Karpas-422 (cell line): ENCODE measurements at regions not wholly inside any gene's neighbourhood (a gene's known extent, or its start where the extent isn't known, plus 50 kb on each side); places are given as distances from the start of the nearest gene placed in this dataset.

ENCODE experiments used
- DNase-seq: peaks from one replicate; pipeline ENCODE4 v3.0.0-alpha.2; 2015
- H2AFZ ChIP-seq: fragments of 200-600 bp; sonication (generic); 2 replicates; pipeline ENCODE4 v1.6.1; 2014; ENCODE audit warnings: antibody characterized with exemption, low read length, mixed read lengths
- H3K27ac ChIP-seq: fragments of 200-600 bp; sonication (generic); 2 replicates; pipeline ENCODE4 v1.5.1; 2014; ENCODE audit warnings: mild to moderate bottlenecking, low read length, moderate library complexity
- H3K27me3 ChIP-seq: fragments of 200-600 bp; sonication (generic); 2 replicates; pipeline ENCODE4 v1.6.1; 2014; ENCODE audit warnings: low read length, mixed read lengths
- H3K36me3 ChIP-seq: fragments of 200-600 bp; sonication (generic); 2 replicates; pipeline ENCODE4 v1.6.1; 2014; ENCODE audit warnings: low read length, mixed read lengths; ENCODE audit not compliant: insufficient read depth
- H3K4me1 ChIP-seq: fragments of 200-600 bp; sonication (generic); 2 replicates; pipeline ENCODE4 v1.6.1; 2014; ENCODE audit warnings: mild to moderate bottlenecking, low read length, mixed read lengths
- H3K4me2 ChIP-seq: fragments of 200-600 bp; sonication (generic); 2 replicates; pipeline ENCODE4 v1.6.1; 2014; ENCODE audit warnings: low read length, low read depth, mild to moderate bottlenecking; ENCODE audit not compliant: poor library complexity, severe bottlenecking
- H3K4me3 ChIP-seq: fragments of 200-600 bp; sonication (generic); 2 replicates; pipeline ENCODE4 v1.5.1; 2014; ENCODE audit warnings: mild to moderate bottlenecking, antibody characterized with exemption, low read length, mixed read lengths
- H3K79me2 ChIP-seq: fragments of 200-600 bp; sonication (generic); 2 replicates; pipeline ENCODE4 v1.6.1; 2014; ENCODE audit warnings: mild to moderate bottlenecking, low read length, mixed read lengths
- H3K9ac ChIP-seq: fragments of 200-600 bp; sonication (generic); 2 replicates; pipeline ENCODE4 v1.6.0; 2014; ENCODE audit warnings: low read length
- H3K9me2 ChIP-seq: fragments of 200-600 bp; sonication (generic), shearing (Covaris generic); replicated peaks from 2 replicates; pipeline ENCODE4 v1.6.0; 2014; ENCODE audit warnings: mild to moderate bottlenecking, low read length, moderate library complexity; ENCODE audit not compliant: insufficient read depth
- H3K9me3 ChIP-seq: fragments of 300-700, 200-600 bp; sonication (generic); 2 replicates; pipeline ENCODE4 v1.6.1; 2014; ENCODE audit warnings: low read length, mixed read lengths
- H4K20me1 ChIP-seq: fragments of 200-600 bp; sonication (generic); 2 replicates; pipeline ENCODE4 v1.6.1; 2014; ENCODE audit warnings: mild to moderate bottlenecking, antibody characterized with exemption, low read length, low read depth; ENCODE audit not compliant: insufficient read depth

- Histone ChIP-seq H3K4me2 (no peak overlapping the region), H3K27me3 (no peaks in the 10 kb centered on the region), H3K4me1 (peaks cover under 1% of the 10 kb centered on the region; the same call in 1 of the 2 replicates), H3K9me2 (no peaks in the 10 kb centered on the region), H3K36me3 (no peaks in the 10 kb centered on the region), H4K20me1 (no peaks in the 10 kb centered on the region), H2AFZ (no peak overlapping the region), H3K9ac (no peak overlapping the region), H3K27ac (no peak overlapping the region), H3K9me3 (peaks cover 6% of the 10 kb centered on the region; the same call in 1 of the 2 replicates), H3K4me3 (no peak overlapping the region), H3K79me2 (no peaks in the 10 kb centered on the region)
- DNase-seq: no peak
These were observed 458.6 kb upstream of the ATXN8OS start for GRCh38 chr13:69649063-69649392.

- H3K9me3 ChIP-seq: peaks cover 6% of the 10 kb centered on the region; the same call in 1 of the 2 replicates
- no peak overlapping the region for H3K27ac ChIP-seq
- H3K79me2 ChIP-seq: no peaks in the 10 kb centered on the region
- no peak for DNase-seq
- H3K9ac ChIP-seq: no peak overlapping the region
- no peak overlapping the region for H3K4me3 ChIP-seq
- no peak overlapping the region for H3K4me2 ChIP-seq
- H4K20me1 ChIP-seq: no peaks in the 10 kb centered on the region
- H3K9me2 ChIP-seq: no peaks in the 10 kb centered on the region
- H2AFZ ChIP-seq: no peak overlapping the region
- H3K27me3 ChIP-seq: no peaks in the 10 kb centered on the region
- no peaks in the 10 kb centered on the region for H3K36me3 ChIP-seq
- H3K4me1 ChIP-seq: peaks cover 5% of the 10 kb centered on the region
These were observed 459.1 kb upstream of the ATXN8OS start for GRCh38 chr13:69648340-69649062.

- H3K4me1 ChIP-seq: peaks cover 7% of the 10 kb centered on the region
- no peaks in the 10 kb centered on the region for H3K9me2 ChIP-seq
- H4K20me1 ChIP-seq: no peaks in the 10 kb centered on the region
- H3K4me3 ChIP-seq: no peak overlapping the region
- H3K79me2 ChIP-seq: no peaks in the 10 kb centered on the region
- H3K27me3 ChIP-seq: no peaks in the 10 kb centered on the region
- H3K9me3 ChIP-seq: peaks cover 6% of the 10 kb centered on the region; the same call in 1 of the 2 replicates
- no peak overlapping the region for H2AFZ ChIP-seq
- H3K27ac ChIP-seq: no peak overlapping the region
- H3K4me2 ChIP-seq: no peak overlapping the region
- H3K9ac ChIP-seq: no peak overlapping the region
- H3K36me3 ChIP-seq: no peaks in the 10 kb centered on the region
- no peak for DNase-seq
These were observed 463.2 kb upstream of the ATXN8OS start for GRCh38 chr13:69644447-69644846.

GRCh38 chr13:69641773-69642172, 465.9 kb upstream of the ATXN8OS start:
- Histone ChIP-seq H3K79me2 (no peaks in the 10 kb centered on the region), H3K27me3 (no peaks in the 10 kb centered on the region), H3K27ac (no peak overlapping the region), H3K9ac (no peak overlapping the region), H2AFZ (no peak overlapping the region), H4K20me1 (no peaks in the 10 kb centered on the region), H3K4me2 (no peak overlapping the region), H3K9me2 (no peaks in the 10 kb centered on the region), H3K4me1 (peaks cover 7% of the 10 kb centered on the region), H3K36me3 (no peaks in the 10 kb centered on the region), H3K9me3 (peaks cover 6% of the 10 kb centered on the region; the same call in 1 of the 2 replicates), H3K4me3 (no peak overlapping the region)
- no peak for DNase-seq

GRCh38 chr13:69633044-69633443, 474.6 kb upstream of the ATXN8OS start:
- Histone ChIP-seq H3K9ac (no peak overlapping the region), H4K20me1 (no peaks in the 10 kb centered on the region)
- no peak for DNase-seq

GRCh38 chr13:69623973-69624372, 483.7 kb upstream of the ATXN8OS start:
- H3K9me3 ChIP-seq: no peaks in the 10 kb centered on the region
- no peak overlapping the region for H3K27ac ChIP-seq
- no peak overlapping the region for H3K4me3 ChIP-seq
- H4K20me1 ChIP-seq: no peaks in the 10 kb centered on the region
- no peaks in the 10 kb centered on the region for H3K9me2 ChIP-seq
- H3K79me2 ChIP-seq: no peaks in the 10 kb centered on the region
- DNase-seq: no peak
- no peak overlapping the region for H2AFZ ChIP-seq
- no peak overlapping the region for H3K9ac ChIP-seq
- no peaks in the 10 kb centered on the region for H3K36me3 ChIP-seq
- no peaks in the 10 kb centered on the region for H3K4me1 ChIP-seq
- H3K4me2 ChIP-seq: no peak overlapping the region
- H3K27me3 ChIP-seq: no peaks in the 10 kb centered on the region

More at GRCh38 chr13:69633044-69633443, 474.6 kb upstream of the ATXN8OS start:
- Histone ChIP-seq H3K4me1 (no peaks in the 10 kb centered on the region), H3K79me2 (no peaks in the 10 kb centered on the region), H3K4me2 (no peak overlapping the region), H3K9me3 (no peaks in the 10 kb centered on the region), H2AFZ (no peak overlapping the region), H3K9me2 (no peaks in the 10 kb centered on the region), H3K36me3 (no peaks in the 10 kb centered on the region), H3K27ac (no peak overlapping the region), H3K27me3 (no peaks in the 10 kb centered on the region), H3K4me3 (no peak overlapping the region)

GRCh38 chr13:69619651-69620050, 488.0 kb upstream of the ATXN8OS start:
- no peaks in the 10 kb centered on the region for H3K4me1 ChIP-seq
- H3K36me3 ChIP-seq: no peaks in the 10 kb centered on the region
- DNase-seq: no peak
- no peak overlapping the region for H2AFZ ChIP-seq
- H3K4me2 ChIP-seq: no peak overlapping the region
- no peaks in the 10 kb centered on the region for H3K9me2 ChIP-seq
- no peaks in the 10 kb centered on the region for H3K79me2 ChIP-seq
- no peaks in the 10 kb centered on the region for H3K9me3 ChIP-seq
- H4K20me1 ChIP-seq: no peaks in the 10 kb centered on the region
- no peaks in the 10 kb centered on the region for H3K27me3 ChIP-seq
- H3K4me3 ChIP-seq: no peak overlapping the region
- no peak overlapping the region for H3K27ac ChIP-seq
- no peak overlapping the region for H3K9ac ChIP-seq

- Histone ChIP-seq H3K27ac (no peak overlapping the region), H4K20me1 (no peaks in the 10 kb centered on the region), H3K4me1 (no peaks in the 10 kb centered on the region), H3K4me2 (no peak overlapping the region), H3K9me3 (no peaks in the 10 kb centered on the region), H2AFZ (no peak overlapping the region), H3K79me2 (no peaks in the 10 kb centered on the region), H3K4me3 (no peak overlapping the region), H3K27me3 (no peaks in the 10 kb centered on the region), H3K9me2 (no peaks in the 10 kb centered on the region), H3K9ac (no peak overlapping the region), H3K36me3 (no peaks in the 10 kb centered on the region)
- DNase-seq: no peak
These were observed 488.8 kb upstream of the ATXN8OS start for GRCh38 chr13:69618838-69619237.
